Neuronal stem cell (in vitro differentiated cells): ENCODE measurements at regions not wholly inside any gene's neighbourhood (a gene's known extent, or its start where the extent isn't known, plus 50 kb on each side); places are given as distances from the start of the nearest gene placed in this dataset.

ENCODE experiments used
- DNase-seq: peaks from one replicate; pipeline ENCODE4 v3.0.0-alpha.2; 2013; ENCODE audit warnings: low spot score
- H2AFZ ChIP-seq: one replicate; pipeline ENCODE4 v1.6.1; 2013; ENCODE audit warnings: mild to moderate bottlenecking, low read length, inconsistent platforms
- H2AK5ac ChIP-seq: 2 replicates; pipeline ENCODE4 v1.6.1; 2013; ENCODE audit warnings: low read depth, mild to moderate bottlenecking, inconsistent platforms, low read length, moderate library complexity, mixed read lengths
- H2BK120ac ChIP-seq: 2 replicates; pipeline ENCODE4 v1.6.1; 2013; ENCODE audit warnings: low read depth, mild to moderate bottlenecking, inconsistent platforms, low read length, moderate library complexity, mixed read lengths
- H2BK12ac ChIP-seq: one replicate; pipeline ENCODE4 v1.6.1; 2013; ENCODE audit warnings: low read length, inconsistent platforms
- H2BK15ac ChIP-seq: 2 replicates; pipeline ENCODE4 v1.6.1; 2013; ENCODE audit warnings: mild to moderate bottlenecking, low read length, inconsistent platforms, mixed read lengths
- H2BK5ac ChIP-seq: one replicate; pipeline ENCODE4 v1.6.1; 2013; ENCODE audit warnings: inconsistent platforms, mild to moderate bottlenecking, low read length, moderate library complexity
- H3K14ac ChIP-seq: one replicate; pipeline ENCODE4 v1.6.1; 2013; ENCODE audit warnings: low read length, inconsistent platforms
- H3K18ac ChIP-seq: 2 replicates; pipeline ENCODE4 v1.6.1; 2013; ENCODE audit warnings: low read length, inconsistent platforms
- H3K23ac ChIP-seq: 2 replicates; pipeline ENCODE4 v1.6.1; 2013; ENCODE audit warnings: low read depth, mild to moderate bottlenecking, mixed read lengths, low read length, inconsistent platforms; ENCODE audit not compliant: poor library complexity
- H3K27ac ChIP-seq: replicated peaks from 3 replicates; pipeline ENCODE4 v1.5.1; 2013; ENCODE audit warnings: low read length, inconsistent platforms
- H3K27me3 ChIP-seq, 3 experiments: 2 replicates each; pipeline ENCODE4 v1.6.1; 2013; ENCODE audit warnings: low read length in 3 of 3, mild to moderate bottlenecking in 2 of 3, inconsistent platforms in 1 of 3, low read depth in 1 of 3, mixed read lengths in 1 of 3, moderate library complexity in 1 of 3; ENCODE audit not compliant: control insufficient read depth in 3 of 3, insufficient read depth in 3 of 3
- H3K36me3 ChIP-seq, 2 donors: replicated peaks in 1 of 2; 2 replicates each; pipeline ENCODE4 v1.6.1; 2013; ENCODE audit warnings: low read length in 2 of 2; ENCODE audit not compliant: control insufficient read depth in 2 of 2, insufficient read depth in 2 of 2
- H3K4ac ChIP-seq: 2 replicates; pipeline ENCODE4 v1.6.1; 2013; ENCODE audit warnings: inconsistent platforms, mild to moderate bottlenecking, low read length, moderate library complexity
- H3K4me1 ChIP-seq, 2 donors: 1 replicate in 1 of 2; 2 replicates in 1 of 2; pipeline ENCODE4 v1.6.1; 2013; ENCODE audit warnings: low read length in 2 of 2, low read depth in 1 of 2; ENCODE audit not compliant: control insufficient read depth in 2 of 2, insufficient read depth in 1 of 2
- H3K4me2 ChIP-seq: one replicate; pipeline ENCODE4 v1.6.1; 2013; ENCODE audit warnings: mild to moderate bottlenecking, low read length, inconsistent platforms; ENCODE audit not compliant: insufficient read depth, poor library complexity, severe bottlenecking
- H3K4me3 ChIP-seq, 2 donors: 2 replicates each; pipeline ENCODE4 v1.5.1; 2013; ENCODE audit warnings: low read length in 2 of 2, mild to moderate bottlenecking in 2 of 2, inconsistent platforms in 1 of 2, moderate library complexity in 1 of 2
- H3K79me1 ChIP-seq: one replicate; pipeline ENCODE4 v1.6.1; 2013; ENCODE audit warnings: low read depth, mild to moderate bottlenecking, inconsistent platforms, low read length, moderate library complexity
- H3K9ac ChIP-seq: one replicate; pipeline ENCODE4 v1.6.1; 2013; ENCODE audit warnings: mild to moderate bottlenecking, low read depth, low read length, inconsistent platforms; ENCODE audit not compliant: poor library complexity
- H3K9me3 ChIP-seq, 2 donors: replicated peaks in 1 of 2; 2 replicates each; pipeline versions ENCODE3 to v1.6.1; 2013; ENCODE audit warnings: low read length in 2 of 2, mild to moderate bottlenecking in 2 of 2, inconsistent platforms in 1 of 2, low read depth in 1 of 2, mixed read lengths in 1 of 2, moderate library complexity in 1 of 2; ENCODE audit not compliant: control insufficient read depth in 2 of 2, insufficient read depth in 1 of 2
- H4K8ac ChIP-seq: one replicate; pipeline ENCODE4 v1.6.1; 2013; ENCODE audit warnings: low read depth, mild to moderate bottlenecking, inconsistent platforms, low read length, moderate library complexity
- H4K91ac ChIP-seq: one replicate; pipeline ENCODE4 v1.6.1; 2013; ENCODE audit warnings: low read length, low read depth, mild to moderate bottlenecking, inconsistent platforms; ENCODE audit not compliant: poor library complexity
- WGBS, 2 donors: extraction: QIAGEN DNeasy Blood & Tissue Kit; methylation state at CpG; one replicate each; pipeline ENCODE4 v1.1.7; 2013; ENCODE audit warnings: missing lambda C conversion rate in 2 of 2, mixed read lengths in 1 of 2; ENCODE audit not compliant: insufficient read length in 2 of 2, insufficient replicate concordance in 1 of 2; ENCODE audit errors: extremely low coverage in 2 of 2; 5-methylcytosine and 5-hydroxymethylcytosine counted together

GRCh38 chr2:207427986-207428385 lies 101.8 kb upstream of the CREB1 start:
- no peak overlapping the region for H3K4me3 ChIP-seq
- H3K9me3 ChIP-seq, result peaks cover 0 to 11% of the 10 kb centered on the region in 2 donors
- no peak overlapping the region for H2BK15ac ChIP-seq
- no peak overlapping the region for H3K4me2 ChIP-seq
- H3K23ac ChIP-seq, result no peak overlapping the region
- DNase-seq, result no peak
- no peaks in the 10 kb centered on the region for H3K79me1 ChIP-seq
- H2BK120ac ChIP-seq, result no peak overlapping the region
- no peak overlapping the region for H2AK5ac ChIP-seq
- WGBS, 2 donors, result no CpG with 5 or more reads among the region's 2 CpGs
- H3K18ac ChIP-seq, result no peak overlapping the region
- H2BK5ac ChIP-seq, result no peak overlapping the region
- H3K4me1 ChIP-seq, result no peaks in the 10 kb centered on the region
- H3K36me3 ChIP-seq, result no peaks in the 10 kb centered on the region
- no peak overlapping the region for H4K8ac ChIP-seq
- H2BK12ac ChIP-seq, result no peak overlapping the region
- H3K9ac ChIP-seq, result no peak overlapping the region
- no peak overlapping the region for H2AFZ ChIP-seq
- no peak overlapping the region for H4K91ac ChIP-seq
- H3K27me3 ChIP-seq, result no peaks in the 10 kb centered on the region
- H3K4ac ChIP-seq, result no peak overlapping the region
- no peak overlapping the region for H3K14ac ChIP-seq
- H3K27ac ChIP-seq, result no peak overlapping the region

GRCh38 chr2:207428573-207428972 lies 101.2 kb upstream of the CREB1 start:
- H3K14ac ChIP-seq, result no peak overlapping the region
- H2BK120ac ChIP-seq, result no peak overlapping the region
- H3K4me1 ChIP-seq, result no peaks in the 10 kb centered on the region
- no peak overlapping the region for H3K9ac ChIP-seq
- no peaks in the 10 kb centered on the region for H3K27me3 ChIP-seq
- no peak overlapping the region for H2BK12ac ChIP-seq
- whole genome bisulfite sequencing, 2 donors, result no CpG with 5 or more reads among the region's 1 CpG
- no peak overlapping the region for H3K18ac ChIP-seq
- DNase-seq, result no peak
- no peak overlapping the region for H3K4ac ChIP-seq
- no peak overlapping the region for H4K8ac ChIP-seq
- no peak overlapping the region for H3K23ac ChIP-seq
- peaks cover 0 to 11% of the 10 kb centered on the region in 2 donors for H3K9me3 ChIP-seq
- H3K36me3 ChIP-seq, result no peaks in the 10 kb centered on the region
- no peak overlapping the region for H3K4me2 ChIP-seq
- H2BK15ac ChIP-seq, result no peak overlapping the region
- no peak overlapping the region for H3K27ac ChIP-seq
- H4K91ac ChIP-seq, result no peak overlapping the region
- H3K4me3 ChIP-seq, result no peak overlapping the region
- H3K79me1 ChIP-seq, result no peaks in the 10 kb centered on the region
- no peak overlapping the region for H2AK5ac ChIP-seq
- no peak overlapping the region for H2BK5ac ChIP-seq
- H2AFZ ChIP-seq, result no peak overlapping the region

- Histone ChIP-seq H3K4me2 (no peak overlapping the region), H3K4ac (no peak overlapping the region), H3K9ac (no peak overlapping the region), H2BK15ac (no peak overlapping the region), H4K91ac (no peak overlapping the region), H3K79me1 (no peaks in the 10 kb centered on the region), H2BK5ac (no peak overlapping the region), H2AFZ (no peak overlapping the region), H3K9me3 (no peaks in the 10 kb centered on the region), H3K4me1 (peaks cover 0 to 1% of the 10 kb centered on the region in 2 donors), H4K8ac (no peak overlapping the region), H3K14ac (no peak overlapping the region), H3K27me3 (no peaks in the 10 kb centered on the region), H3K4me3 (no peak overlapping the region), H2BK12ac (no peak overlapping the region), H2AK5ac (no peak overlapping the region), H3K36me3 (no peaks in the 10 kb centered on the region), H3K27ac (no peak overlapping the region), H3K23ac (no peak overlapping the region), H3K18ac (no peak overlapping the region), H2BK120ac (no peak overlapping the region)
- no CpG with 5 or more reads among the region's 3 CpGs for WGBS, 2 donors
- no peak for DNase-seq
These were observed 97.3 kb upstream of the CREB1 start for GRCh38 chr2:207432453-207432852.

GRCh38 chr2:207434306-207434705 lies 95.5 kb upstream of the CREB1 start:
- no peak overlapping the region for H2BK15ac ChIP-seq
- H2AFZ ChIP-seq, result no peak overlapping the region
- H4K91ac ChIP-seq, result no peak overlapping the region
- H3K9ac ChIP-seq, result no peak overlapping the region
- H3K18ac ChIP-seq, result no peak overlapping the region
- no CpG with 5 or more reads among the region's 1 CpG for WGBS, 2 donors
- H3K27ac ChIP-seq, result no peak overlapping the region
- H2BK120ac ChIP-seq, result no peak overlapping the region
- H3K4me2 ChIP-seq, result no peak overlapping the region
- no peak overlapping the region for H2AK5ac ChIP-seq
- H3K4me3 ChIP-seq, result no peak overlapping the region
- no peaks in the 10 kb centered on the region for H3K36me3 ChIP-seq
- no peaks in the 10 kb centered on the region for H3K79me1 ChIP-seq
- H2BK12ac ChIP-seq, result no peak overlapping the region
- H3K23ac ChIP-seq, result no peak overlapping the region
- H3K9me3 ChIP-seq, result no peaks in the 10 kb centered on the region
- H3K4me1 ChIP-seq, result peaks cover 0 to 1% of the 10 kb centered on the region in 2 donors
- no peak overlapping the region for H3K4ac ChIP-seq
- no peak overlapping the region for H2BK5ac ChIP-seq
- no peak overlapping the region for H4K8ac ChIP-seq
- H3K14ac ChIP-seq, result no peak overlapping the region
- no peaks in the 10 kb centered on the region for H3K27me3 ChIP-seq
- no peak for DNase-seq
